Peyer's patch (tissue), 4 donors: ENCODE measurements at regions not wholly inside any gene's neighbourhood (a gene's known extent, or its start where the extent isn't known, plus 50 kb on each side); places are given as distances from the start of the nearest gene placed in this dataset.
"Not testable (repeated sequence)": the region's sequence is repeated elsewhere in the genome, so short reads cannot be mapped to it uniquely, and the experiment has no call there.

Experiments
- DNase-seq, 3 donors: peaks; one replicate each; pipeline ENCODE4 v3.0.0-alpha.2; 2017 to 2019
- H3K27ac ChIP-seq, 4 donors: fragments of 200-600 bp; sonication (generic); one replicate each; pipeline ENCODE4 v1.5.1; 2016 to 2019
- H3K27me3 ChIP-seq, 2 donors: fragments of 200-600 bp; sonication (generic); one replicate each; pipeline ENCODE4 v1.5.1; 2019
- H3K36me3 ChIP-seq, 3 donors: fragments of 200-600 bp; sonication (generic); one replicate each; pipeline ENCODE4 v1.5.1; 2016 to 2019
- H3K4me1 ChIP-seq, 4 donors: fragments of 200-600 bp; sonication (generic); one replicate each; pipeline ENCODE4 v1.5.1; 2016 to 2019
- H3K4me3 ChIP-seq, 4 donors: fragments of 200-600 bp; sonication (generic); 1 replicate in 3 of 4; 2 replicates in 1 of 4; pipeline ENCODE4 v1.5.1; 2016 to 2019; ENCODE audit warnings: mild to moderate bottlenecking in 1 of 4
- H3K9me3 ChIP-seq, 4 donors: fragments of 200-600 bp; sonication (generic); one replicate each; pipeline ENCODE4 v1.5.1; 2016 to 2019; ENCODE audit warnings: mild to moderate bottlenecking in 1 of 4
- CTCF ChIP-seq, 6 experiments: fragments of 450-650 bp in 4 of 6; fragments of 200-600 bp in 2 of 6; sonication (generic) in 1 of 6; IDR thresholded peaks; one replicate each; pipeline ENCODE4 v1.5.1; 2017 to 2019; ENCODE audit warnings: antibody characterized with exemption in 6 of 6, mild to moderate bottlenecking in 3 of 6, moderate library complexity in 1 of 6
- POLR2A ChIP-seq, 2 donors: fragments of 450-650 bp; IDR thresholded peaks; one replicate each; pipeline ENCODE4 v1.5.1; 2017; ENCODE audit warnings: antibody characterized with exemption in 2 of 2, mild to moderate bottlenecking in 2 of 2, moderate library complexity in 2 of 2

DNA sequence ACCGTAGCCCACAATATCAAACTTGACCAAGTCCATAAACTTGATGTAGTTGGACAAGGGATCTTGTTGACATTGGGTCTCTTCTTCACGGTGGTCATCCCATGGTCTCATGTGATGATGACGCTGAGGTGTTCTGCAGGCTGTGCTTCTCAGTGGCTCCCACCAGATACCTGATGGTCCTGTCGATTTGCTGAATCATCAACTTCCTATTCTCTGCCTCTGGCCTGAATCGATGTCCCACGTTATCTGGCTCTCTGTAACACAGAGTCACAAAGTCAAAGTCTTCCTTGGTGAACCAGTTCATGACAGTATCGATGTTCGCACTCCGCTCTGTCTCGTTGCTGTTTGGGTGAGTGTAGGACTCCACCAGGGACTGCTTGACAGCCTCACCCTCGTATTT is 217.2 kb upstream of the FRG2C start:
- H3K9me3 ChIP-seq, H3K27me3 ChIP-seq, H3K4me1 ChIP-seq, H3K4me3 ChIP-seq, H3K27ac ChIP-seq, DNase-seq, H3K36me3 ChIP-seq: not testable (repeated sequence)

DNA sequence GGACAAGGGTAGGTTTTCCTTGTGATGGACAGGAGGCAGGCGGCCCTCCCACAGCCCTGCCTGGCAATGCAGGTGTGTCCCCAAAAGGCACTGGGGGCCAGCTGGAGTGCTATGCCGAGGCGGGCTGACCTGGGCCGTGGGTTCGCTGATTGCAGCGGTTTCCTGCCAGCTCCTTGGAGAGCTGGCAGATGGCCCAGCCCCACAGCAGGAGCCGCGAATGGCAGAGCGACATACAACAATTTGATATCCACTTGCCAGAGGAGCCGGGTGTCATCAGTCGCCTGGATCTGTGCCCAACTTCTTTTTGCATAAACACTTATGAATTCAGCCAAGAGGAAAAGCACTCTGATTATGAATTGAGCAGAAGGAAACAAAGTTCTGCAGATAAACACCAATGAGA is 210.8 kb upstream of the FRG2C start:
- not testable (repeated sequence) for DNase-seq, H3K4me1 ChIP-seq, H3K36me3 ChIP-seq

GRCh38 chr3:75453839-75454238 is 210.3 kb upstream of the FRG2C start:
- not testable (repeated sequence) for DNase-seq, H3K27ac ChIP-seq, H3K9me3 ChIP-seq, H3K4me3 ChIP-seq, H3K27me3 ChIP-seq, H3K4me1 ChIP-seq, H3K36me3 ChIP-seq

More for the DNA sequence above, 210.8 kb upstream of the FRG2C start:
- H3K9me3 ChIP-seq, H3K4me3 ChIP-seq, H3K27ac ChIP-seq, H3K27me3 ChIP-seq: not testable (repeated sequence)

- not testable (repeated sequence) for DNase-seq, H3K27me3 ChIP-seq, H3K4me3 ChIP-seq, H3K27ac ChIP-seq, H3K9me3 ChIP-seq, H3K36me3 ChIP-seq, H3K4me1 ChIP-seq
Observed at GRCh38 chr3:75474530-75474929, 189.6 kb upstream of the FRG2C start.

- not testable (repeated sequence) for H3K27ac ChIP-seq, H3K4me3 ChIP-seq, H3K9me3 ChIP-seq, H3K4me1 ChIP-seq, DNase-seq, H3K27me3 ChIP-seq, H3K36me3 ChIP-seq
Observed at GRCh38 chr3:75496600-75496999, 167.5 kb upstream of the FRG2C start.

GRCh38 chr3:75500357-75500756 is 163.8 kb upstream of the FRG2C start:
- not testable (repeated sequence) for H3K4me1 ChIP-seq, H3K27me3 ChIP-seq, DNase-seq, H3K27ac ChIP-seq, H3K4me3 ChIP-seq, H3K9me3 ChIP-seq, H3K36me3 ChIP-seq

DNA sequence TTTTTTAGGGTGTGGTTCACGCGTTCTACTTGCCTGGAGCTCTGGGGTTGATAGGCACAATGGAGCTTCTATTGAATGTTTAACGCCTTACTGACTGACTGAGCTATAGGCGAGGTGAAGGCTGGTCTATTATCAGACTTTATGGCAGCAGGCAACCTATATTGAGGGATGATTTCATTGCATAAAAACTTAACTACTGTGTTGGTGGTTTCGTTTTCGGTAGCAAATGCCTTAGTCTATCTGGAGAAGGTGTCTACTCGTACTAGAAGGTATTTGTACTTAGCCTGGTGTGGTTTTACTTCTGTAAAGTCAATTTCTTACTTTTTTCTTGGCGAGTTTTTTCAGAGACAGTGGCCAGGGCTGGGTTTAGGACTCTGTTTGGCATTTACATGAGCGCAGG is 162.0 kb upstream of the FRG2C start:
- not testable (repeated sequence) for H3K36me3 ChIP-seq, H3K27me3 ChIP-seq, DNase-seq, H3K9me3 ChIP-seq, H3K4me1 ChIP-seq
- peak overlapping the region in 2 of 4 donors; percentile 47 to 49 for H3K4me3 ChIP-seq
- TF ChIP-seq POLR2A (IDR thresholded peaks at IDR 0.05) = peak in 1 of 2 donors; percentile 28
- H3K27ac ChIP-seq = peak overlapping the region in 3 of 4 donors; percentile 65 to 82 (median 80)

DNA sequence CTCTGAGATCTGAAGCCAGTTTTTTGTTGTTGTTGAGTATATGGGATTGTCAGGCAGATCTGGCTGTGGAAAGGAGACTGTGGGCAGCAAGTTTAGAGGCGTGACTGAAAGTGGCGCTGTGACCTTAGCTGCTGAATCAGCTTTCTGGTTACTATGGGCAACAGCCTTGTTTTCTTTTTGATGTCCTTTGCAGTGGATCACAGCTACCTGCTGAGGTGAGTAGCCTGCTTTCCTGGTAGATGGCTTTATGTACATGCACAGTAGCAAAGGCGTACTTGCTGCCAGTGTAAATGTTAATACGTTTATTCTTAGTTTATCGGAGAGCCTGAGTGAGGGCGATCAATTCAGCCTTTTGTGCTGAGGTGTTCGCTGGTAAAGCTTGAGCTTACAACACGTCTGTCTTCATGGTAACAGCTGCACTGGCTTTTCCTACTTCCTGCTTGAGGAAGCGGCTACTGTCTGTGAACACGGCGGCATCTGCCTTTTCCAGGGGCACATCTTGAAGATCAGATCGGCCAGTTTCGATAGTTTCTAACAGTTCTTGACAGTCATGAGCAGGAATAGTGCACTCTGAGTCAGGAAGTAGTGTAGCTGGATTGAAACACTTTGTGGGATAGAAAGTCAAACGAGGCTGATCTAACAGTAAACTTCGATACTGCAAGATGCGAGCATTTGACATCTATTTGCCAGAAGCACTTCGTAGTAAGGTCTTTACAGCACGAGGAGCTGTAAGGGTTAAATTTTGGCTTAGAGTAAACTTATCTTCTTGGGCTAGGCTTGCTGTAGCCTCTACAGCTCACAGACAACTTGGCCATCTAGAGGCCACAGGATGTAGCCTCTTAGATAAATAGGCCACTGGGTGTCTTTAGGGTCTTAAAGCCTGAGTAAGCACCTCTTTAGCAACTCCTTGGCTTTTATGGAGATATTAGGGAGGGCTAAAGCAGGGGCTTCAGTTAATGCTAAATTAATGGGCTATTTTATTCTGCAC is 161.1 kb upstream of the FRG2C start:
- not testable (repeated sequence) for H3K27me3 ChIP-seq, H3K36me3 ChIP-seq, H3K4me1 ChIP-seq, H3K9me3 ChIP-seq
- peak overlapping the region in 3 of 4 donors; percentile 20 to 49 (median 47) for H3K4me3 ChIP-seq
- TF ChIP-seq CTCF (IDR thresholded peaks at IDR 0.05) (peak in 3 of 6 experiments; percentile 46 to 58 (median 53)), POLR2A (IDR thresholded peaks at IDR 0.05) (peak in 1 of 2 donors; percentile 24)
- peak in 2 of 3 donors; percentile 59 to 66 for DNase-seq
- H3K27ac ChIP-seq = peak overlapping the region in 3 of 4 donors; percentile 65 to 82 (median 80)

GRCh38 chr3:75506603-75507002 is 157.5 kb upstream of the FRG2C start:
- Histone ChIP-seq H3K9me3 (peaks cover 0 to 13% (median 0%) of the 10 kb centered on the region in 4 donors), H3K27ac (no peak overlapping the region), H3K27me3 (no peaks in the 10 kb centered on the region), H3K4me3 (no peak overlapping the region), H3K36me3 (no peaks in the 10 kb centered on the region), H3K4me1 (no peaks in the 10 kb centered on the region)
- no peak for DNase-seq
- no peak for TF ChIP-seq POLR2A (IDR thresholded peaks at IDR 0.05)
- TF ChIP-seq CTCF (IDR thresholded peaks at IDR 0.05) = no peak

- peaks cover 0 to 21% (median 0%) of the 10 kb centered on the region in 4 donors for H3K9me3 ChIP-seq
- not testable (repeated sequence) for H3K4me1 ChIP-seq, H3K4me3 ChIP-seq, H3K27ac ChIP-seq, H3K27me3 ChIP-seq, DNase-seq, H3K36me3 ChIP-seq
Observed at GRCh38 chr3:75507956-75508355, 156.2 kb upstream of the FRG2C start.

DNA sequence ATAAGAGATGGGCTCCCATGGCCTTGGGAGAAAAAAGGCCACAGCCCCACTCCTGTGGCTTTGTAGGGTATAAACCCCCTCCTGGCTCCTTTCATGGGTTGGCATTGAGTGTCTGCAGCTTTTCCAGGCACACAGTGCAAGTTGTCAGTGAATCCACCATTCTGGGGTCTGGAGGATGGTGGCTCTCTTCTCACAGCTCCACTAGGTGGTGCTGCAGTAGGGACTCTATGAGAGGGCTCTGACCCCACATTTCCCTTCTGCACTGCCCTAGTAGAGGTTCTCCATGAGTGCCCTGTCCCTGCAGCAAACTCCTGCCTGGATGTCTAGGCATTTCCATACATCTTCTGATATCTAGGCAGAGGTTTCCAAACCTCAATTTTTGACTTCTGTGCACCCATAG is 136.5 kb upstream of the FRG2C start:
- not testable (repeated sequence) for H3K27ac ChIP-seq, H3K4me3 ChIP-seq, DNase-seq, H3K9me3 ChIP-seq, H3K36me3 ChIP-seq, H3K4me1 ChIP-seq, H3K27me3 ChIP-seq
